Smooth muscle cell (in vitro differentiated cells): ENCODE measurements at regions not wholly inside any gene's neighbourhood (a gene's known extent, or its start where the extent isn't known, plus 50 kb on each side); places are given as distances from the start of the nearest gene placed in this dataset.

ENCODE experiments used
- DNase-seq: peaks from one replicate; lab custom pipeline; 2025; ENCODE audit not compliant: unreplicated experiment; lab: John Stamatoyannopoulos, UW
- H2AFZ ChIP-seq: fragments of 200-600 bp; sonication (generic); 2 replicates; pipeline ENCODE4 v1.6.0; 2016; ENCODE audit warnings: antibody characterized with exemption, low read depth, mild to moderate bottlenecking
- H3F3A ChIP-seq: fragments of 200-600 bp; sonication (generic); 2 replicates; pipeline ENCODE4 v1.6.0; 2017; ENCODE audit warnings: antibody characterized with exemption, low read depth
- H3K27ac ChIP-seq: fragments of 200-600 bp; sonication (generic); 2 replicates; pipeline ENCODE4 v1.5.1; 2016; ENCODE audit warnings: low read depth, mild to moderate bottlenecking
- H3K27me3 ChIP-seq: fragments of 200-600 bp; sonication (generic); 2 replicates; pipeline ENCODE4 v1.6.1; 2016; ENCODE audit warnings: low read depth, mild to moderate bottlenecking
- H3K36me3 ChIP-seq: fragments of 200-600 bp; sonication (generic); 2 replicates; pipeline ENCODE4 v1.5.1; 2016; ENCODE audit warnings: low read depth
- H3K4me1 ChIP-seq: fragments of 200-600 bp; sonication (generic); 2 replicates; pipeline ENCODE4 v1.5.1; 2016; ENCODE audit warnings: low read depth
- H3K4me2 ChIP-seq: fragments of 200-600 bp; sonication (generic); 2 replicates; pipeline ENCODE4 v1.6.0; 2016; ENCODE audit warnings: mild to moderate bottlenecking
- H3K4me3 ChIP-seq: fragments of 200-600 bp; sonication (generic); 2 replicates; pipeline ENCODE4 v1.5.1; 2016; ENCODE audit warnings: mild to moderate bottlenecking
- H3K79me2 ChIP-seq: fragments of 200-600 bp; sonication (generic); 2 replicates; pipeline ENCODE4 v1.6.0; 2016; ENCODE audit warnings: low read depth, mild to moderate bottlenecking
- H3K9ac ChIP-seq: fragments of 200-600 bp; sonication (generic); 2 replicates; pipeline ENCODE4 v1.6.0; 2016; ENCODE audit warnings: low read depth
- H3K9me3 ChIP-seq: fragments of 200-600 bp; sonication (generic); replicated peaks from 2 replicates; pipeline ENCODE4 v1.5.1; 2016; ENCODE audit warnings: low read depth
- H4K20me1 ChIP-seq: fragments of 200-600 bp; sonication (generic); 2 replicates; pipeline ENCODE4 v1.6.0; 2016; ENCODE audit warnings: low read depth
- CTCF ChIP-seq: fragments of 200-600 bp; sonication (generic); IDR thresholded peaks from 2 replicates; pipeline ENCODE4 v1.5.1; 2017; ENCODE audit warnings: borderline replicate concordance, mild to moderate bottlenecking, antibody characterized with exemption; ENCODE audit not compliant: insufficient read depth, poor library complexity, severe bottlenecking
- WGBS: methylation state at CpG from one replicate; pipeline ENCODE4 v1.1.7; 2016; ENCODE audit warnings: low lambda C conversion rate; 5-methylcytosine and 5-hydroxymethylcytosine counted together

GRCh38 chr11:119856681-119857485 is 127.9 kb upstream of the NECTIN1 start:
- no peak overlapping the region for H3K9ac ChIP-seq
- no peaks in the 10 kb centered on the region for H3K4me1 ChIP-seq
- H3K4me2 ChIP-seq = no peak overlapping the region
- DNase-seq = no peak
- H3K27me3 ChIP-seq = peaks cover 6% of the 10 kb centered on the region
- no peak for TF ChIP-seq CTCF
- H3K27ac ChIP-seq = no peak overlapping the region
- H3K79me2 ChIP-seq = no peaks in the 10 kb centered on the region
- no peaks in the 10 kb centered on the region for H3F3A ChIP-seq
- H2AFZ ChIP-seq = no peak overlapping the region
- 80% methylated on average over 10 of the region's 10 CpGs for WGBS
- H4K20me1 ChIP-seq = no peaks in the 10 kb centered on the region
- no peaks in the 10 kb centered on the region for H3K9me3 ChIP-seq
- H3K36me3 ChIP-seq = no peaks in the 10 kb centered on the region
- H3K4me3 ChIP-seq = no peak overlapping the region

- 80% methylated on average over 1 of the region's 1 CpG for WGBS
- peaks cover 10% of the 10 kb centered on the region for H3K27me3 ChIP-seq
- DNase-seq = no peak
Measured at GRCh38 chr11:119855066-119855465, 126.1 kb upstream of the NECTIN1 start.

GRCh38 chr11:119854521-119854920 is 125.5 kb upstream of the NECTIN1 start:
- H3K9me3 ChIP-seq = no peaks in the 10 kb centered on the region
- no peaks in the 10 kb centered on the region for H3F3A ChIP-seq
- H3K36me3 ChIP-seq = no peaks in the 10 kb centered on the region
- H3K79me2 ChIP-seq = no peaks in the 10 kb centered on the region
- H3K4me2 ChIP-seq = no peak overlapping the region
- WGBS = 94% methylated on average over 7 of the region's 7 CpGs
- no peak for TF ChIP-seq CTCF
- no peak overlapping the region for H3K9ac ChIP-seq
- no peaks in the 10 kb centered on the region for H4K20me1 ChIP-seq
- peaks cover 13% of the 10 kb centered on the region for H3K27me3 ChIP-seq
- H3K27ac ChIP-seq = no peak overlapping the region
- DNase-seq = no peak
- H3K4me1 ChIP-seq = no peaks in the 10 kb centered on the region
- no peak overlapping the region for H2AFZ ChIP-seq
- H3K4me3 ChIP-seq = no peak overlapping the region

More at GRCh38 chr11:119855066-119855465, 126.1 kb upstream of the NECTIN1 start:
- Histone ChIP-seq H3K9ac (no peak overlapping the region), H2AFZ (no peak overlapping the region), H4K20me1 (no peaks in the 10 kb centered on the region), H3F3A (no peaks in the 10 kb centered on the region), H3K4me1 (no peaks in the 10 kb centered on the region), H3K27ac (no peak overlapping the region), H3K4me3 (no peak overlapping the region), H3K79me2 (no peaks in the 10 kb centered on the region), H3K9me3 (no peaks in the 10 kb centered on the region), H3K4me2 (no peak overlapping the region), H3K36me3 (no peaks in the 10 kb centered on the region)
- no peak for TF ChIP-seq CTCF
